NCI-H1436 (cell line): ENCODE measurements at regions not wholly inside any gene's neighbourhood (a gene's known extent, or its start where the extent isn't known, plus 50 kb on each side); places are given as distances from the start of the nearest gene placed in this dataset.
"Not testable (repeated sequence)": the region's sequence is repeated elsewhere in the genome, so short reads cannot be mapped to it uniquely, and the experiment has no call there.

Experiments
- DNase-seq: peaks from one replicate; lab custom pipeline; 2025; lab: John Stamatoyannopoulos, UW

GRCh38 chr6:169014211-169015197 lies 239.1 kb downstream of the THBS2 start:
- DNase-seq, result no peak

GRCh38 chr6:169009628-169010027 lies 244.0 kb downstream of the THBS2 start:
- DNase-seq, result no peak

- peak; percentile 72 for DNase-seq
Observed at GRCh38 chr6:169008641-169009257, 244.9 kb downstream of the THBS2 start.

GRCh38 chr6:169005166-169005565 lies 248.5 kb downstream of the THBS2 start:
- no peak for DNase-seq

GRCh38 chr6:169000022-169000421 lies 253.6 kb downstream of the THBS2 start:
- no peak for DNase-seq

- DNase-seq, result no peak
Observed at GRCh38 chr6:168999392-168999791, 254.3 kb downstream of the THBS2 start.

GRCh38 chr6:168996356-168996625 lies 257.4 kb downstream of the THBS2 start:
- DNase-seq, result no peak

- no peak for DNase-seq
Observed at GRCh38 chr6:168995526-168996355, 257.9 kb downstream of the THBS2 start.

GRCh38 chr6:168994956-168995355 lies 258.7 kb downstream of the THBS2 start:
- no peak for DNase-seq

- DNase-seq, result no peak
Observed at GRCh38 chr6:168992446-168993144, 261.1 kb downstream of the THBS2 start.

- DNase-seq, result not testable (repeated sequence)
Observed at GRCh38 chr6:168991695-168992094, 262.0 kb downstream of the THBS2 start.

- DNase-seq, result no peak
Observed at GRCh38 chr6:168990019-168990751, 263.5 kb downstream of the THBS2 start.

GRCh38 chr6:168989421-168989820 lies 264.2 kb downstream of the THBS2 start:
- DNase-seq, result no peak

GRCh38 chr6:168988801-168989200 lies 264.8 kb downstream of the THBS2 start:
- no peak for DNase-seq

GRCh38 chr6:168988280-168988679 lies 265.4 kb downstream of the THBS2 start:
- no peak for DNase-seq

GRCh38 chr6:168985705-168986104 lies 267.9 kb downstream of the THBS2 start:
- DNase-seq, result no peak

GRCh38 chr6:168983925-168984324 lies 269.7 kb downstream of the THBS2 start:
- no peak for DNase-seq

GRCh38 chr6:168981187-168981586 lies 272.5 kb downstream of the THBS2 start:
- DNase-seq, result no peak

GRCh38 chr6:168979254-168979653 lies 274.4 kb downstream of the THBS2 start:
- DNase-seq, result no peak

GRCh38 chr6:168972128-168972527 lies 281.5 kb downstream of the THBS2 start:
- DNase-seq, result no peak

- DNase-seq, result no peak
Observed at GRCh38 chr6:168971549-168971948, 282.1 kb downstream of the THBS2 start.
